ENCODE measurements at regions not wholly inside any gene's neighbourhood (a gene's known extent, or its start where the extent isn't known, plus 50 kb on each side); places are given as distances from the start of the nearest gene placed in this dataset.

DNA sequence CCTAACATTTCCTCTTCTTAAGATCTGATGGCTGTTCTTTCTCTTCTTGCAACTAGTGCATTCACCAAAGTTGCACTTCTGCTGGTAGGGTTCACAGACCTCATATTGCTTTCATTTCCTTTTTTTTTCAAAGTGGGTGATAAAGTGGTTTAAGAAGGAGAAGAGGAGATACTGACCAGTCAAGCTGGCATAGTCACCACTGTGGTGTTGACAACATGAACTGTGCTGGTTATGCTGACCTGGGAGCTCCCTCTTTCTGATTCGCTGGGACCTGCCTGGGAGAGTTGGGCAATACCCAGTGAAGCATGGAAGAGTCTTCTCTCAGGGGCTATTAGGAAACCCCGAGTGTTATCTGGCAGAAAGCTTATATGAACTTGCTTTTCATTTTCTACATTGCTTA is 222.9 kb downstream of the SLITRK5 start:
- Histone ChIP-seq H3K27ac (no peak overlapping the region), H3K9me3 (no peaks in the 10 kb centered on the region), H3K27me3 (no peaks in the 10 kb centered on the region), H3K4me3 (no peak overlapping the region), H3K4me1 (no peaks in the 10 kb centered on the region), H3K36me3 (no peaks in the 10 kb centered on the region)
- FAIRE-seq (no peak), DNase-seq (no peak), ATAC-seq (no peak)
- intact Hi-C loops (cut with DNase I) = no loop called here
- WGBS, 2 donors = 56 to 76% methylated on average over 2 of the region's 2 CpGs
- TF ChIP-seq, protein P1, sequence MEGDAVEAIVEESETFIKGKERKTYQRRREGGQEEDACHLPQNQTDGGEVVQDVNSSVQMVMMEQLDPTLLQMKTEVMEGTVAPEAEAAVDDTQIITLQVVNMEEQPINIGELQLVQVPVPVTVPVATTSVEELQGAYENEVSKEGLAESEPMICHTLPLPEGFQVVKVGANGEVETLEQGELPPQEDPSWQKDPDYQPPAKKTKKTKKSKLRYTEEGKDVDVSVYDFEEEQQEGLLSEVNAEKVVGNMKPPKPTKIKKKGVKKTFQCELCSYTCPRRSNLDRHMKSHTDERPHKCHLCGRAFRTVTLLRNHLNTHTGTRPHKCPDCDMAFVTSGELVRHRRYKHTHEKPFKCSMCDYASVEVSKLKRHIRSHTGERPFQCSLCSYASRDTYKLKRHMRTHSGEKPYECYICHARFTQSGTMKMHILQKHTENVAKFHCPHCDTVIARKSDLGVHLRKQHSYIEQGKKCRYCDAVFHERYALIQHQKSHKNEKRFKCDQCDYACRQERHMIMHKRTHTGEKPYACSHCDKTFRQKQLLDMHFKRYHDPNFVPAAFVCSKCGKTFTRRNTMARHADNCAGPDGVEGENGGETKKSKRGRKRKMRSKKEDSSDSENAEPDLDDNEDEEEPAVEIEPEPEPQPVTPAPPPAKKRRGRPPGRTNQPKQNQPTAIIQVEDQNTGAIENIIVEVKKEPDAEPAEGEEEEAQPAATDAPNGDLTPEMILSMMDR (IDR thresholded peaks at IDR 0.05) = no peak

GRCh38 chr13:87903553-87903952 is 232.4 kb downstream of the SLITRK5 start:
- intact Hi-C loops (cut with DNase I) = no loop called here
- FAIRE-seq (no peak), DNase-seq (no peak), ATAC-seq (peak; percentile 28 to 74 (median 54))
- no peaks in the 10 kb centered on the region for H3K27me3 ChIP-seq
- H3K9me3 ChIP-seq = peaks cover 0 to 4% (median 0%) of the 10 kb centered on the region in 4 donors
- no peaks in the 10 kb centered on the region for H3K36me3 ChIP-seq
- no peak overlapping the region for H3K4me3 ChIP-seq
- peaks cover 12 to 29% (median 15%) of the 10 kb centered on the region in 3 donors for H3K4me1 ChIP-seq
- peak overlapping the region in 1 of 4 donors; percentile 13 for H3K27ac ChIP-seq
- TF ChIP-seq, protein P1 (IDR thresholded peaks at IDR 0.05) = no peak

DNA sequence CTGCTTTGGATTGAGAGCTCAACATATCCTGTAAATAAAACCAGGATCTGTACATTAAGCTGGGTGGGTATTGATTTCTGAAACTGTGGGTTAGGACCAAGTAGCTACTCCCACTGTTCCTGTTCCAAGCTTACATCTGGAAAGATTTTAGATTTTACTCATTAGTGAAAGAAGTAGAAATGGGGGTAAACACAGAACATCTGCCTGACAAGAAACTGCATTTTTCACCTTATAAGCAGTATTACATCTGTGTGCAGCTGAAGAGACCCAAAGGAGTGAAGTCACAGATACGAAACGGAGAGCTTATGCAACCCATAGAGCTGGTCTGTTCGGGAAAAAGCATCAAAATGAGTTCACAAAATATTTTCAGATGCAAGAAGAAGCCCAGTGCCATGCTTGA is 235.2 kb downstream of the SLITRK5 start:
- Histone ChIP-seq H3K9me3 (no peaks in the 10 kb centered on the region), H3K27ac (no peak overlapping the region), H3K27me3 (no peaks in the 10 kb centered on the region), H3K4me1 (peaks cover 12 to 29% (median 15%) of the 10 kb centered on the region in 3 donors), H3K36me3 (no peaks in the 10 kb centered on the region), H3K4me3 (no peak overlapping the region)
- no peak for DNase-seq
- WGBS, 2 donors = 75 to 96% methylated on average over 3 of the region's 3 CpGs
- intact Hi-C loops (cut with DNase I) = no loop called here
- ATAC-seq = no peak
- TF ChIP-seq, protein P1 (IDR thresholded peaks at IDR 0.05) = no peak
- no peak for FAIRE-seq

GRCh38 chr13:87907202-87907601 is 236.0 kb downstream of the SLITRK5 start:
- Histone ChIP-seq H3K36me3 (no peaks in the 10 kb centered on the region), H3K27me3 (no peaks in the 10 kb centered on the region), H3K9me3 (no peaks in the 10 kb centered on the region), H3K4me1 (peaks cover 12 to 29% (median 15%) of the 10 kb centered on the region in 3 donors), H3K4me3 (no peak overlapping the region), H3K27ac (no peak overlapping the region)
- intact Hi-C loops (cut with DNase I) = no loop called here
- WGBS, 2 donors = 3 to 9% methylated on average over 1 of the region's 1 CpG
- no peak for FAIRE-seq
- TF ChIP-seq, protein P1 (IDR thresholded peaks at IDR 0.05) = no peak
- DNase-seq = no peak
- peak in 3 of 4 donors; percentile 59 to 72 (median 60) for ATAC-seq

GRCh38 chr13:87919956-87920355 is 248.8 kb downstream of the SLITRK5 start:
- Histone ChIP-seq H3K36me3 (no peaks in the 10 kb centered on the region), H3K4me3 (no peak overlapping the region), H3K4me1 (no peaks in the 10 kb centered on the region), H3K27me3 (no peaks in the 10 kb centered on the region), H3K27ac (no peak overlapping the region), H3K9me3 (no peaks in the 10 kb centered on the region)
- TF ChIP-seq, protein P1 (IDR thresholded peaks at IDR 0.05) = no peak
- ATAC-seq (no peak), FAIRE-seq (no peak), DNase-seq (no peak)
- intact Hi-C loops (cut with DNase I) = no loop called here
